M059J (cell line): ENCODE measurements at regions not wholly inside any gene's neighbourhood (a gene's known extent, or its start where the extent isn't known, plus 50 kb on each side); places are given as distances from the start of the nearest gene placed in this dataset.

Experiments used
- DNase-seq: peaks from one replicate; pipeline ENCODE4 v3.0.0-alpha.2; 2012; ENCODE audit warnings: low read depth

DNA sequence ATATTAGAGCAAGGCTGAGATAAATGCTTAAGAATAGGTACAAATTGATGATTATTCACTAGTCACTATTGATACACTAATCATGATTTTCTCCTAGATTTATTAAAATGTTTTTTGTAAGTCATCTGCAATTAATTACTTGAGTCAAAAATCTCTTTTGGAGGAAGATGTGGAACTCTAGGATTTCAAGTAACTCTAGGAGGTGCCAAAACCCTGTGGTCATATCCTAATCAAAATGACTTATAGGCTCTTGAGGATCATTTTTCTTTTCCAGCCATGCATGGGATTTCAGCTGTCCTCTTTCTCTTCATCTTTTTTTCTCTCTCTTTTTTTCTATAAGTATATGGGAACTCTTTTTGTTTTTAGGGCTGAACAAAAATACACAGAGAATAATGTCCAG lies 141.8 kb upstream of the CD180 start:
- DNase-seq, result no peak

- DNase-seq, result no peak
These were observed 141.2 kb upstream of the CD180 start for GRCh38 chr5:67337751-67338150.

- no peak for DNase-seq
These were observed 138.8 kb upstream of the CD180 start for GRCh38 chr5:67335426-67335825.

DNA sequence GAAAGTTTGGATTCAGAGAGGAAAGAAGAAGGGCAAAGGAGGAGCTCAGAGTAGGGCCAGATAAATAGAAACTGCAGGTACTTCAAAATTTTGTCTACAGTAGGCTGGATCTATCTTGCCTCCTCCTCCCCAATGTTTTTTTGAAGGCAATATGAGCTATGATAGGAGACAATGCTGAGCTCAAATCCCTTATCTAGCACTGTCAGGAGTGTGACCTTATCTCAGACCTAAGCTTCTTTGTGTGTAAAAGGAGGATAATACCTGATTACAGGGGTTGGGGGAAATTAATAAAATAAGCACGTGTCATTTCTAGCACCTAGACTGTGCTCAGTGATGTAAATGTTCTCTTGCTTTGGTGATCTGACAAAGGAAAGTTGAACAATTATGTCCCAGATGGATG lies 137.8 kb upstream of the CD180 start:
- DNase-seq, result no peak

GRCh38 chr5:67333171-67333570 lies 136.6 kb upstream of the CD180 start:
- no peak for DNase-seq

DNA sequence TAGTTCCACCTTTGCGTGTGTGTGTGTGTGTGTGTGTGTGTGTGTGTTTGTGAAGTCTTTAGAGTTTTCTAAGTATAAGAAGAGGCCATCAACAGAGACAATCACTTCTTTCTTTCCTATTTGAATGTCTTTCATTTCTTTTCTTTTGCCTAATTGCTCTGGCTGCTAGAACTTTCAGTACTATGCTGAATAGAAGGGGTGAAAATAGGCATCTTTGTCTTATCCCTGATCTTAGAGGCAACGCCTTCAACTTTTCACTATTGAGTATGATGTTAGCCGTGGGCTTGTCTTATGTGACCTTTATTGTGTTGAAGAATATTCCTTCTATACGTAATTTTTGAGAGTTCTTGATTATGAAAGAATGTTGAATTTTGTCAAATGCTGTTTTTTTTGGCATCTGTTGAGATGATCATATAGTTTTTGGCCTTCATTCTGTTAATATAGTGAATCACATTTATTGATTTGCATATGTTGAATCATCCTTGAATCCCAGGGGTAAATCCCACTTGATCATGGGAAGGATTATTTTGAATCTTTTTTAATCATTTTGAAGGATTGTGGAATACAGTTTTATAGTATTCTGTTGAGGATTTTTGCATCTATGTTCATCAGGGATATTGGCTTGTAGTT lies 134.8 kb upstream of the CD180 start:
- DNase-seq, result no peak

DNA sequence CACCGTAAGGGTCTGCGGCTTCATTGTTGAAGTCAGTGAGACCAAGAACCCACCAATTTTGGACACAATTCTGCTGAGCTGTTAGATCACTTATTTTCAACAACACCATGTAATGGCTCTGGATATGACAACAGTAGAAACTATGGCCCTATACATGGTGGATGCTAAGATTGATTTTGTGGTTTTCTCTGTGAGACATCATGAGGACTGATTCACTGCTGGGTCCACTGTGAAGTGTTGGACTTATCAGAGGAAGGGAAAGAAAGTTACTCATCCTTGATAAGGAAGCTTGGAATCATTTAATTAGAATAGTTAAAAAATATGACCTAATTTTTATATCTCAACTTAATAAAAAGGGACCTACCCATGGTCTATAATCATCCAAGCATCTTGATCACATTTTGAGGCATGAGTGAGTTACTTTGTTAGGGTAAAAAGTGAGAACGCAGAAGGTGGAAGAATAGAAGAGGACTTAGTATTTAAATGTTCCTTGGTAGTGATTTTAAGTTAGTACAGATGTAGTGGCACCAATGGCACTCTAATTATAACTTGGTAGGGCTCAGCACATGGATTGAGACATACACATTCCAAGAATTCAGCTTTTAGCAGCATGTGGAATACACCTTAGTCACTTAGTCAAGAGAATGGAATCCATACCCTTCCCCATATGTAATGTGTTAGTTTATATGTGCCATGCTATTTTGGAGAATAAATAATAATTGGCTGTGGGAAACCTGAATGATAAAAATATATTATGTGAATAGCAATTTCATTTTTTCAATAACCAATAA lies 123.5 kb upstream of the CD180 start:
- DNase-seq, result peak; percentile 23

DNA sequence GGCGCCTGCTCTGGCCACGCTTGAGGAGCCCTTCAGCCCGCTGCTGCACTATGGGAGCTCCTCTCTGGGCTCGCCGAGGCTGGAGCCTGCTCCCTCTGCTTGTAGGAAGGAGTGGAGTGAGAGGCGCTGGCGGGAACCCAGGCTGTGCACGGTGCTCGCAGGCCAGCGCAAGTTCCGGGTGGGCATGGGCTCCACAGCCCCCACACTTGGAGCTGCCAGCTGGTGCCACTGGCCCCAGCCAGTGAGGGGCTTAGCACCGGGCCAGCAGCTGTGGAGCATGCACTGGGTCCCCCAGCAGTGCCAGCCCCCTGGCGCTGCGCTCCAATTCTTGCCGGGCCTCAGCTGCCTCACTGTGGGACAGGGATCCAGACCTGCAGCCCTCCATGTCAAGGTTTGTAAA lies 122.1 kb upstream of the CD180 start:
- no peak for DNase-seq

- DNase-seq, result no peak
These were observed 121.0 kb upstream of the CD180 start for GRCh38 chr5:67317603-67318002.

DNA sequence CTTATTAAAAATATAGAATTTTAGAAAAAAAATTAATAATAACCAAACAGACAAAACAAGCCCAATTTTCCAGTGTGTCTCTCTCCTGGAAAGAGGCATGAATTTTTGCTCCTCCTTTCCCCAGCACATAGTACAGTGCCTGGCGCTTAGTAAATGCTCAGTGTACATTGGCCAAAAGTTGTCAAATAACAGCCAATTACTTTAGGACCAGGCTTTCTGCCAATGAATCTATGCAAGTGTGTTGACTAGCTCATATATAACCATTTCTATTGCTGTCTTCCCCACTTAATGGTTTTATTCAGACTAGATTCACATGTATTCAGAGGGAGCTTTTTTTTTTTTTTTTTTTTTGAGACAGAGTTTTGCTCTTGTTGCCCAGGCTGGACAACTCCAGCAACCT lies 120.1 kb upstream of the CD180 start:
- DNase-seq, result no peak

GRCh38 chr5:67315082-67315989 lies 118.7 kb upstream of the CD180 start:
- DNase-seq, result peak; percentile 87

GRCh38 chr5:67311701-67312100 lies 115.1 kb upstream of the CD180 start:
- no peak for DNase-seq

DNA sequence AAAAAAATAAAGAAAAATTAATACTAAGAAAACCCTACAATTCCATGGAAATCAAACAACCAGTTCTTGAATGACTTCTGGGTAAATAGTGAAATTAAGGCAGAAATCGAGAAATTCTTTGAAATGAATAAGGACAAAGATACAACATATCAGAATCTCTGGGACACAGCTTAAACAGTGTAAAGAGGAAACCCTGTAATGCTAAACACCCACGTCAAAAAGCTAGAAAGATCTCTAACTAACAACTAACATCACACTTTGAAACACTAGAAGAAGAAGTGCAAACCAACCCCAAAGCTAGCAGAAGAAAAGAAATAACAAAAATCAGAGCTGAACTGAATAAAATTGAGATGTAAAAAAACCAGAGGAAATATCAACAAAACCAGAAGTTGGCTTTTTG lies 114.6 kb upstream of the CD180 start:
- no peak for DNase-seq

GRCh38 chr5:67310740-67311139 lies 114.1 kb upstream of the CD180 start:
- DNase-seq, result no peak

GRCh38 chr5:67310169-67310568 lies 113.6 kb upstream of the CD180 start:
- no peak for DNase-seq

DNA sequence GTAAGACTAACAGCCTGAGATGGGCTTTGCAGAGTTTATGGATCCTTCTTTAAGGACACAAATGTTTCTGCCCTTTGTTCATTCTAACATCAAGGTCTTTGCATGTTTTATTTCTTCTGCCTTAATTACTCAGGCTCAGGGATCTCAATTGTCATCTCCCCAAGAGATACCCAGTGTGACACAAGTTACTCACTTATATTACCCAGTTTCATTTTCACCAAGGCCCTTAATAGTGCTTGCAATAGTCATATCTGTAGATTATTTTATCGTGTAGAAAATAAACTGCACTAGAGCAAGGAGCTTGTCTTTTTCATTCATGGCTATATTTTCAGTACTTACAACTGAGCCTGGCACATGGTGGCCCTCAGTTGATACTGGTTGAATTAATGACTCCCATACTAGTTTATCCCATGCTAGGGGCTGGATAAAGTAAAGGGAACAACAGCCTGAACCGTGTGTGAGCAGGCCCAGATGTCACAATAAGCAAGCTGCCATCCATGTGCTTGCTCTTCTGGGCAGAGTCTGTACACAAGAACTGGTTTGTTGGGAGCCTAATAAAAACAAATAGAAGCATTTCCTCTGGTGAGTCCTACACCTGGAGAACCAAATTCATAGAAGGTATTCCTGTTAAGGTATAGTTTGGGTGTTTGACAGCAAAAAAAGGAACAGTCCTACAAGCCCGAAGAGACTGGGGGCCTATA lies 112.5 kb upstream of the CD180 start:
- no peak for DNase-seq

GRCh38 chr5:67306965-67307607 lies 110.5 kb upstream of the CD180 start:
- peak; percentile 46 for DNase-seq

GRCh38 chr5:67305913-67306710 lies 109.5 kb upstream of the CD180 start:
- peak; percentile 60 for DNase-seq

DNA sequence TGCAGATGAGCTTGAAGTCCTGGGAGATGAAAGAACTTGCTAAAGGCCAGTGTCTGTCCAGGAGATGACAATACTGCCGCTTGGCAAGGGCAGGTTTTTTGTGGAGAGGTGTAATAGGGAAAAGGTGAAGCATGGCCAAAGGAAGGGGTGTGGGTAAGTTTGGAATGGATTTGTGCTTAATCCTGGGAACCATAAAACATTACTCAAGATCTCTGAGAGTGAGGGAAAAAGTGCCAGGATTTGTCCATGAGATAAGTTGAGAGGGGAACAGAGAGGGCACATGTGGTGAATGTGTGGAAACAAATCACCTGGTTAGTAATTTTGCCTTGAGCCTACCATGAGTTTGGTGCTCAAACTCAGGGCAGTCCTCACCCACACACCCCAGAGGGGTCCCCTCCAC lies 108.8 kb upstream of the CD180 start:
- DNase-seq, result no peak

DNA sequence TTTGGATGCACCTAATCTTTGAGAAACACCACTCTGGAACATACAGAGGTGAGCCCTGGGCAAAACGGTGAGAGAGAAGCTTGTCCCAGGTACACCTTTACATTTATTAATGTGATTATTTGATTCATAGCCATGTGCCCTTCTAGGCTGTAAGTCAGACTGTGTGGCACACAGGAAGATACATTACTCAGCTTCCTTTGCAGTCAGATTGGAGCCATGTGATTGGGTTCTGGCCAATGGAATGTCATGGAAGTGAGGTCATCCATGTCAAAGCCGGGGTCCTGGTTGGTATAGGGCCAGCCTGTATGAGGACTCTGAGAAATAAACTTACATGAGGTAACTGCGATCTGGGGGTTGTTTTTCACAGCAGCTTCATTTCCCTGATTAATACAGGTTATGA lies 106.8 kb upstream of the CD180 start:
- peak; percentile 70 for DNase-seq
